ENCODE measurements at regions not wholly inside any gene's neighbourhood (a gene's known extent, or its start where the extent isn't known, plus 50 kb on each side); places are given as distances from the start of the nearest gene placed in this dataset.

DNA sequence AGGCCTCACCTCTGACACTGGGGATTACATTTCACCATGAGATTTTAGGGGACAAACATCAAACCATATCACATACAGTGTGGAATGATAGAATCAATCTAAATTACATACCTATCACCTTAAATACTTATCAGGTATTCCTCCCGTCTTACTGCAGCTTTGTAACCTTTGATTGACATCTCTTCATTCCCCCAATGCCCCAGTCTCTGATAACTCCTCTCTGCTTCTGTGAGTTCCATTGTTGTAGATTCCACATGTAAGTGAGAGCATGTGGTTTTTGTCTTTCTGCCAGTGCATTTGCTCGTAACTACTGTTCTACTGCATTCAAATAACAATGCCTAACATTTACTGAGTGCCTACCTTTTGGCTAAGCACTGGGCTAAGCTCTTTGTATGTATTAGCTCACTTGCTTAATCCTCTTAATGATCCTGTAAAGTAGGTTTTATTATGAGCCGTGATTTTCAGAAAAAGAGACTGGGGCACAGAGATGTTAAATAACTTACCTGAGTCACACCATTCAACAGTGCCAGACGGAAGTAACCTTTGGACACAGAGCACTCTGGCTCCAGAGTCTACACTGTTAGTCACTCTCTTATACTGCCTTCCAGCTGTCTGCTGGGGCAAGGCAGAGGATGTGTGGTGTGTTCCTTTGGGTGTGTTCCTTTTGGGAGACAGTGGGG is 63.7 kb upstream of the ESX1 start:
- ATAC-seq (replicated peaks; ENCODE audit: extremely low read depth, poor library complexity, severe bottlenecking) (no peak), DNase-seq (ENCODE audit: low spot score in 2 of 2) (no peak)
- H3K36me3 Mint-ChIP-seq (ENCODE audit: insufficient read depth), result no peaks in the 10 kb centered on the region
- H3K27me3 Mint-ChIP-seq, result peaks cover 11% of the 10 kb centered on the region
- no peaks in the 10 kb centered on the region for H3K9me3 Mint-ChIP-seq
- no peaks in the 10 kb centered on the region for H3K4me1 Mint-ChIP-seq
- no peak overlapping the region for H3K27ac Mint-ChIP-seq (ENCODE audit: low read depth)
- H3K4me3 Mint-ChIP-seq, result no peak overlapping the region

DNA sequence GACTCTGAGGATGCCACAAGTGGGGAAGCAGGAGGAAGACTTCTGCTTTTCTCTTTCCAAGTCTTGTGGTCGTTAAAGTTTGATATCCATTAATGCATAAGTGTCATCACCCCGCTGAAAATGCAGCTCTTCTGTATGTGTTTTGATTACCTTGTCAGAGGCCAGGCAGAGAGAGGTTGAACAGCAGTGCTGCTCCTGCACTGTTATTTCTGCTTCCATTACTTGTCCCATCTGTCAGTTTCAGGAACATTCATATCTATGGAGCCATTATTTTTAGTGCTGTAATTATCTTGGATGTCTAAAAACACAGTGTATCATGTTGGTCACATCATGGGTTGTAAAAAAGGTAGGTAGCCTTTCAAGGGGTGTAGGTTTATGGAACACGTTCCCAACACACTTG is 62.0 kb upstream of the ESX1 start:
- Mint-ChIP-seq H3K9me3 (no peaks in the 10 kb centered on the region), H3K27me3 (peaks cover 11% of the 10 kb centered on the region), H3K4me3 (no peak overlapping the region), H3K27ac (ENCODE audit: low read depth) (no peak overlapping the region), H3K36me3 (ENCODE audit: insufficient read depth) (no peaks in the 10 kb centered on the region), H3K4me1 (no peaks in the 10 kb centered on the region)
- DNase-seq (ENCODE audit: low spot score in 2 of 2) (no peak), ATAC-seq (replicated peaks; ENCODE audit: extremely low read depth, poor library complexity, severe bottlenecking) (no peak)

DNA sequence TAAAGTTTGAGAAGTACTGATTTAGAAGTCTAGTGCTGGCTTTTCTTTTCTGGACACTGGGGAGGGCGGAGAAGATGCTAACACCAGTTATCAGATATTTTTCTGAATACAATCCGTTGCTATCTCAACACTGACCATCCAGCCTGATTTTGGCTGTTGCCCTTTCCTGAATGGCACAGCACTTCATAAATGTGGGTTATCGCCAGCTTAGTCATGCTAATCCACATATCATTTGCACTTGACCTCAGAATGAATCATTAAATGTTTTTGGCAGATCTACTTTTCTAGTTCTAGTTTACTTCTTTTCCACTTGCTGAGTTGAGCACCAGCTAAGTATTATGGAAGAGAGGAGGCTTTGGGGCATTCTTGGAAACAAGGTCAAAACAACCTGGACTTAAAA is 60.8 kb upstream of the ESX1 start:
- DNase-seq (ENCODE audit: low spot score in 2 of 2) (no peak), ATAC-seq (replicated peaks; ENCODE audit: extremely low read depth, poor library complexity, severe bottlenecking) (no peak)
- Mint-ChIP-seq H3K36me3 (ENCODE audit: insufficient read depth) (no peaks in the 10 kb centered on the region), H3K27ac (ENCODE audit: low read depth) (no peak overlapping the region), H3K4me3 (no peak overlapping the region), H3K9me3 (no peaks in the 10 kb centered on the region), H3K27me3 (peaks cover 11% of the 10 kb centered on the region), H3K4me1 (no peaks in the 10 kb centered on the region)

DNA sequence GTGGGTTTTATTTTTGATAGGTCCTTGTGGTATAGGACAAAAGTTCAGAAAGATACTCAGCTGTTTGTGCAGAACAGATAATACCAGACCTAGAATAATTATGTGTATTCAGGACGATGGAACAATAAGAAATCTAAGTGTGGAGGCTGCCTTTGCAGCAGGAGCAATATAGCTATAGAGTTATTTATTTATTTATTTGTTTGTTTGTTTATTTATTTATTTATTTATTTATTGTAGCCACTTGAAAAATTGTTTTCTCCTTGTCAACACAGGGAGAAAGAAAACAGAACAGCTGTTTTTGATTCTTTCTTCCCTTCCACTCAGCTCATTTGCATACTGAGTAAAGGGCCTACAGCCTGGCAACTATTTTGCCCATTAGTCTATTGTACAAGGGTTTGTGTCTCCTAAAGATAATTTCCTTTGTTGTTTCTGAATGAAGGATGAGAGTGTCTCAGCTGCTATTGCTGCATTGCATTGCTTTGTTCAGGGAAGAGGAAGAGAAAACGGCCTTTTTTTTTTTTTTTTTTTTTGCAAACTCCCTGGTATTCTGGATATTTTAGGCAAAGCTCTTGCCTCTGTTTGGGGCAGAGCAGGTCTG is 56.0 kb upstream of the ESX1 start:
- Mint-ChIP-seq H3K9me3 (no peaks in the 10 kb centered on the region), H3K36me3 (ENCODE audit: insufficient read depth) (no peaks in the 10 kb centered on the region), H3K27me3 (no peaks in the 10 kb centered on the region), H3K4me1 (no peaks in the 10 kb centered on the region), H3K27ac (ENCODE audit: low read depth) (no peak overlapping the region), H3K4me3 (no peak overlapping the region)
- ATAC-seq (replicated peaks; ENCODE audit: extremely low read depth, poor library complexity, severe bottlenecking) (no peak), DNase-seq (ENCODE audit: low spot score in 2 of 2) (no peak)

DNA sequence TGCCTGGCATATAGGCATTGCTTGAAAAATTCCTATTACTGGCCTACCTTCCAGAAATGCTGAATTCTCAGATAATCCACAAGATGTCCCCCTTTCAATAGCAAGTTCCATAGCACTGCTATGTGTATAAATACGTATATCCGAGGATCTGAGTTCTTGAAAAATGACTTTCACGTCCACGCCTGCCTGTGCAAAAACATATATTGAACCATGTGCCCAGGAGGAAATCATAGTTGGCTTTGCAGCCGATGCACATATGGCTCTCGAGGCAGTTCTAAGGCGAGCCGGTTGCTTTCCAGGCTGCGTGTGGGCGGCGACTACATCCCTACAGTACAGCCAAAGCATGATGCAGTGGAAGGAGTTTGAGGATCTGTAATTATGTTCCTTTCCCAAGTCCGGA is 55.4 kb upstream of the ESX1 start:
- Mint-ChIP-seq H3K27me3 (no peaks in the 10 kb centered on the region), H3K27ac (ENCODE audit: low read depth) (no peak overlapping the region), H3K9me3 (no peaks in the 10 kb centered on the region), H3K4me1 (no peaks in the 10 kb centered on the region), H3K36me3 (ENCODE audit: insufficient read depth) (no peaks in the 10 kb centered on the region), H3K4me3 (no peak overlapping the region)
- no peak for DNase-seq (ENCODE audit: low spot score in 2 of 2)
- ATAC-seq (replicated peaks; ENCODE audit: extremely low read depth, poor library complexity, severe bottlenecking), result no peak

DNA sequence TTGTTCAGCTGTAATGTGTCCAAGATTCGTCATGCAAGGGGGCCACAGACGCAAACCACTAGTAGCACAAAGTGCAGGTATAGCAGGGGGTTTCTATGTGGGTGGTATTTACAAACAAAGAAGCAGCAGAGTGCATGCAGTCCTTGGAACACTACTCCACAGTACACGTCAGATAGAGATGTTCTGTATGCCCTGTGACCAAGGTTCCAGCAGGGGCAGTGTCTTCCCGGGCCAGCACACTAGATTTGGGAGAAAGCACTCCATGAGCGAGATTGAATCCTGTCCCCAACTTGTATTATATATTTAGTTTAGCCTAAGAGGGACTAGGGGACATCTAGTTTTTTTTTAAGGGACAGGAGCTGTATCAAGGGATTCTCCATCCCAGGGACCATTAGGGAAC is 54.4 kb upstream of the ESX1 start:
- DNase-seq (ENCODE audit: low spot score in 2 of 2), result no peak
- ATAC-seq (replicated peaks; ENCODE audit: extremely low read depth, poor library complexity, severe bottlenecking), result no peak
- no peak overlapping the region for H3K4me3 Mint-ChIP-seq
- H3K27ac Mint-ChIP-seq (ENCODE audit: low read depth), result no peak overlapping the region
- H3K36me3 Mint-ChIP-seq (ENCODE audit: insufficient read depth), result no peaks in the 10 kb centered on the region
- no peaks in the 10 kb centered on the region for H3K9me3 Mint-ChIP-seq
- H3K4me1 Mint-ChIP-seq, result no peaks in the 10 kb centered on the region
- no peaks in the 10 kb centered on the region for H3K27me3 Mint-ChIP-seq

DNA sequence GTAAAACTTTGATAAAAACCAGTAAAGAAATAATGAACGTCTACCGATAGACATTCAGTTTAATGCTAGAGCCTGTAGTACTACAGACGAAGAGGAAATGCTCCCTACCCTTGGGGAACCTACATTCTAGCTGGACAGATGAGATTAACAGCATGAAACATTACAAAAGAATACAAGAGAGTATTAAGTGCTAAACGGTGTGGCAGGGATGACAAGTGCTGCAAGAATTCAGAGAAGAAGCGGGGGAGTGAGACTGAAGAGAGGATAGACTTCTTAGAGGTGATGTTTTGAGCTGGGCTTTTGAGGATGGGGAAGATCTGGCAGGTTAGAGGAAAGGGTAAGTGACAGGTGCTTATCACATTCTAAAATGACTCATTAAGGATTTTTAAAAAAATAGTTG is 52.6 kb upstream of the ESX1 start:
- Mint-ChIP-seq H3K4me1 (no peaks in the 10 kb centered on the region), H3K27ac (ENCODE audit: low read depth) (no peak overlapping the region), H3K9me3 (no peaks in the 10 kb centered on the region), H3K27me3 (peaks cover 9% of the 10 kb centered on the region), H3K4me3 (no peak overlapping the region), H3K36me3 (ENCODE audit: insufficient read depth) (no peaks in the 10 kb centered on the region)
- DNase-seq (ENCODE audit: low spot score in 2 of 2), result no peak
- no peak for ATAC-seq (replicated peaks; ENCODE audit: extremely low read depth, poor library complexity, severe bottlenecking)

DNA sequence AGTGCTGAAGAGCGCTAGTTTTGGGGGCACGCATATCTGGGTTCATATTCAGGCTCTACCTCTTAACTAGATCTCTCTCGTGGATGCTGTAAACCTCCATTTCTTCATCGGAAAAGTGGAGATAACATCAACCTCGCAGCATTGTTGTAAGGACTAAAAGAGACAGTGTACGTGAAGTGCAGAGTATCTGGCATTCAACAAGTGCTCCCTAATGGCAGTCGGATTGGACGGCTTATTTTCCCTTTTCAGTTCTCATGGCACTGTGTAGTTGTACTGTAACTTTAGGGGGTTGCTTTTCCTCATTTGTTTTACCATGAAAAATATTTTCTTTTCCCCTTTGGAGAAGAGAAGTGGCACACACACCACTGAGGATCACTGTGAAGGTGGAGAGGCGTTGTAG is 51.4 kb upstream of the ESX1 start:
- Mint-ChIP-seq H3K36me3 (ENCODE audit: insufficient read depth) (no peaks in the 10 kb centered on the region), H3K4me3 (no peak overlapping the region), H3K27me3 (peaks cover 10% of the 10 kb centered on the region), H3K9me3 (no peaks in the 10 kb centered on the region), H3K4me1 (no peaks in the 10 kb centered on the region), H3K27ac (ENCODE audit: low read depth) (no peak overlapping the region)
- ATAC-seq (replicated peaks; ENCODE audit: extremely low read depth, poor library complexity, severe bottlenecking), result no peak
- no peak for DNase-seq (ENCODE audit: low spot score in 2 of 2)

Data from central memory CD8-positive, alpha-beta T cell (primary cell).